ENCODE measurements at regions not wholly inside any gene's neighbourhood (a gene's known extent, or its start where the extent isn't known, plus 50 kb on each side); places are given as distances from the start of the nearest gene placed in this dataset.

- no TSS peak for BruUV-seq (replicated peaks)
- H3K9me2 ChIP-seq (ENCODE audit: insufficient read depth), result no peaks in the 10 kb centered on the region
- ChIA-PET CTCF (interaction anchor here (1.4 kb wide), 1 partner anchor 10 kb away, joined by 4 read pairs; no protein-coding TSS in a partner anchor), RAD21 (ENCODE audit: low non-redundant PET in 1 of 2, low total read pairs in 2 of 2, uncharacterized antibody in 2 of 2, unreplicated experiment in 2 of 2) (no interaction called here), POLR2A (no interaction called here)
- H3K9me3 ChIP-seq (ENCODE audit: control insufficient read depth in 1 of 2, insufficient read depth in 1 of 2, low read depth in 1 of 2, low read length in 2 of 2), result no peaks in the 10 kb centered on the region
- H3K27ac ChIP-seq (ENCODE audit: low read depth, low read length), result no peak overlapping the region
- peaks cover 77% of the 10 kb centered on the region for H3K79me2 ChIP-seq (ENCODE audit: insufficient read depth, low read length)
- no peaks in the 10 kb centered on the region for H4K20me1 ChIP-seq (ENCODE audit: insufficient read depth)
- intact Hi-C loops (cut with micrococcal nuclease), result no loop called here
- H3K36me3 ChIP-seq (ENCODE audit: control insufficient read depth in 1 of 2, insufficient read depth in 2 of 2, low read length in 2 of 2), result peaks cover 0 to 9% of the 10 kb centered on the region in 2 experiments; a peak in 2 of 4 replicates
- DNase-seq (ENCODE audit: low read depth, low spot score) (no peak), ATAC-seq (no peak)
- H2AFZ ChIP-seq (ENCODE audit: low read depth, low read length, poor library complexity, severe bottlenecking), result no peak overlapping the region
- no peaks in the 10 kb centered on the region for H3K27me3 ChIP-seq (ENCODE audit: insufficient read depth, low read length)
- TF ChIP-seq SIN3A (IDR thresholded peaks at IDR 0.05; ENCODE audit: low read depth) (no peak), SRF (IDR thresholded peaks at IDR 0.05; ENCODE audit: low read depth) (no peak), ATF3 (IDR thresholded peaks at IDR 0.05) (no peak), JUND (IDR thresholded peaks at IDR 0.05) (no peak)
- no peak overlapping the region for H3K4me2 ChIP-seq (ENCODE audit: low read length)
- peaks cover 8 to 11% of the 10 kb centered on the region in 2 experiments; a peak in 3 of 4 replicates for H3K4me1 ChIP-seq (ENCODE audit: control insufficient read depth in 1 of 2, insufficient read depth in 2 of 2, low read length in 2 of 2)
- no peak overlapping the region for H3K9ac ChIP-seq (ENCODE audit: low read length)
- no peak overlapping the region for H3K4me3 ChIP-seq (replicated peaks in 1 of 2; ENCODE audit: low read depth in 1 of 2, low read length in 2 of 2)
Measured at GRCh38 chr22:25452116-25452700, 112.3 kb upstream of the GRK3 start.

GRCh38 chr22:25453058-25453457 is 111.4 kb upstream of the GRK3 start:
- Histone ChIP-seq H3K27me3 (ENCODE audit: insufficient read depth, low read length) (no peaks in the 10 kb centered on the region), H3K27ac (ENCODE audit: low read depth, low read length) (no peak overlapping the region), H4K20me1 (ENCODE audit: insufficient read depth) (no peaks in the 10 kb centered on the region), H3K9me2 (ENCODE audit: insufficient read depth) (no peaks in the 10 kb centered on the region), H3K36me3 (ENCODE audit: control insufficient read depth in 1 of 2, insufficient read depth in 2 of 2, low read length in 2 of 2) (peaks cover 0 to 9% of the 10 kb centered on the region in 2 experiments; a peak in 2 of 4 replicates), H3K9me3 (ENCODE audit: control insufficient read depth in 1 of 2, insufficient read depth in 1 of 2, low read depth in 1 of 2, low read length in 2 of 2) (no peaks in the 10 kb centered on the region), H3K4me1 (ENCODE audit: control insufficient read depth in 1 of 2, insufficient read depth in 2 of 2, low read length in 2 of 2) (peaks cover 5 to 8% of the 10 kb centered on the region in 2 experiments; a peak in 3 of 4 replicates), H3K4me2 (ENCODE audit: low read length) (no peak overlapping the region), H3K9ac (ENCODE audit: low read length) (no peak overlapping the region), H3K79me2 (ENCODE audit: insufficient read depth, low read length) (peaks cover 75% of the 10 kb centered on the region), H2AFZ (ENCODE audit: low read depth, low read length, poor library complexity, severe bottlenecking) (no peak overlapping the region), H3K4me3 (replicated peaks in 1 of 2; ENCODE audit: low read depth in 1 of 2, low read length in 2 of 2) (no peak overlapping the region)
- intact Hi-C loops (cut with micrococcal nuclease), result no loop called here
- no peak for ATAC-seq
- RAD21 ChIA-PET (ENCODE audit: low non-redundant PET in 1 of 2, low total read pairs in 2 of 2, uncharacterized antibody in 2 of 2, unreplicated experiment in 2 of 2), result no interaction called here
- no TSS peak for BruUV-seq (replicated peaks)
- TF ChIP-seq EGR1 (IDR thresholded peaks at IDR 0.05; ENCODE audit: low read depth), result no peak
- POLR2A ChIA-PET, result no interaction called here
- CTCF ChIA-PET, result no interaction called here
- DNase-seq (ENCODE audit: low read depth, low spot score), result no peak
